ENCODE measurements at regions not wholly inside any gene's neighbourhood (a gene's known extent, or its start where the extent isn't known, plus 50 kb on each side); places are given as distances from the start of the nearest gene placed in this dataset.

GRCh38 chr10:2659660-2660209, 407.6 kb upstream of the PFKP start:
- in situ Hi-C loops (cut with MboI; ENCODE audit: low sequenced_read_pairs) = no loop called here

DNA sequence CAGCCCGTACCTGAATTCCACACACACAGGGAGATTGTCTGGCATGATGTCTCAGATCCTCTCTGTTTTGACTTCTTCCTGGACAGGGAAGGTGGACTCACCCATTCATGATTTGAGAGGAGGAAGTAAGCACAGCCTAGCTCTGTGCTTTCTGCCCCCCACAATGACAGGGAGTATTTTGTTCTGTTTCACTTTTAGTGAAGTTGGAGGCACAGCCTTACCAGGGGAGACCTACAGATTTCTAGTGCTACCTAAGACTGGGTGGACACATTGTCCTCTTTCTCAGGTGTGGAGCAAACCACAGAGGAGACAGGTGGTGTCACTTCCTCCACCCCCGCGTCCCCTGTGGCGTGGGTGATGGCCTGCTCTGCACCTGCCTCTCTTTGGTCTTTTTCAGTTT, 408.6 kb upstream of the PFKP start:
- in situ Hi-C loops (cut with MboI; ENCODE audit: low sequenced_read_pairs) = no loop called here

DNA sequence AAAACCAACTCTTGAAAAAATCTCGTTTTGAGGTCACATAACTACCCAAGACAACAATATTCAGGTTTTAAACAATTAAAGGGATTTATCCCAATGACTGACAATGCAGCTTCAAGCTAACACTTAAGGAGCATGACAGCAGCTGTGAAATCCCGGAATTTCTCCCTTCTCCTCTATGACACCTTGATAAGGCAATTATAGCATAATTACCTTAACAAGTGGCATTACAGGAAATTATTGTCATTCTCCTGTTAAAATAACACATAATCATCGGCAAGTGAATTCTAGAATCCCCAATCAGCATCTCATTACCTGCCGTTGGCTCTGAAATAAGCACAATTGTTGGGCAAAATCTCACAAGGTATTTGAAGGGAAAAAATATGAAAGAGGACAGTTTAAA, 417.0 kb upstream of the PFKP start:
- in situ Hi-C loops (cut with MboI; ENCODE audit: low sequenced_read_pairs) = no loop called here

GRCh38 chr10:2641028-2641427, 426.3 kb upstream of the PFKP start:
- in situ Hi-C loops (cut with MboI; ENCODE audit: low sequenced_read_pairs) = no loop called here

DNA sequence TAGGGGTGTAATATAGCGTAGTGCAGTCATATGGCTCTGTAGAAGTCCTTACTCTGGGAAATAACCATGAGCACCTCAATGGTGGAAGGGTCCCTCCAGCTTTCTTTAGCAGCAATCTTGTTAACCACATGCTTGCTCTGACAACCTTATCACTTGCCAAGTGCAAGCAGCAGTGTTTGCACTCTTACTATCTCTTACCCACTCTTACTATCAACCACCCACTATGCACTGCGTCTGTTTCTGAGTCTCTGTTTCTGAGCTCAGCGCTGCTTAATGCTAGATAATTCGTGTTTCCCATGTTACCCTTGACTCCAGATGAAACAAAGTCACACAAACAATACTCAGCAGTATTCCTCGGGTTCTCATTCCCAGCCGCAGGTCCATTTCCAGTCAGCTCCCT, 433.7 kb upstream of the PFKP start:
- in situ Hi-C loops (cut with MboI; ENCODE audit: low sequenced_read_pairs) = no loop called here

DNA sequence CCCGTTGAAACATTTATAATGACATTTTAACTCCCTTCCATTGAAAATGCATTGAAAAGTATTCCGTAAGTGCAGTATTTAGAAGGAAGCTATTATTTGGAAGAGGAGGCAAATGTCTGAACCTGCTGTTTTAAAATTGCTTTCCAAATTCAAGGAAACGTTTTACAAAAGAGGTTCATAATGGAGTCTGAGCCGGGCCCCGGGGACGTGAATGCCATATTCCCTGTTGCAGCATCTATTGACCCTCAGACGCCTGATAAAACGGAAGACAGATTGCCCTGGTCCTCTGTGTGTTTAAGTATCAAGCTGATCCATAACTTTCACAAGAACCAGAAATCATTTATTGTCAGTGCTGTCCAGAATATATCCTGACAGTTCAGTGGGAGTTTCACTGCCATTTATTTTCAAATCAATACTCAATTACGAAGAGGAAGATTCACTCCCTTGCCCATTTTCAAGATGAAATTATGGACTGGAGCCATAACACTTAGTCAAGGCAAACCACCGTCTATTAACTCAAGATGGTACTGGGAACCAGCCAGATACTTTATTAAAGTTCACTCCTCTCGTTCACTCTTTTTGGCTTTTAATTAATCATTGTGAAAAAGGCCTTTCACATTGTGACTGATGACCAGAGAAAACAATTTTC, 435.7 kb upstream of the PFKP start:
- in situ Hi-C loops (cut with MboI; ENCODE audit: low sequenced_read_pairs) = no loop called here

GRCh38 chr10:2628705-2629104, 438.6 kb upstream of the PFKP start:
- in situ Hi-C loops (cut with MboI; ENCODE audit: low sequenced_read_pairs) = no loop called here

- in situ Hi-C loops (cut with MboI; ENCODE audit: low sequenced_read_pairs) = no loop called here
Measured at GRCh38 chr10:2627969-2628368, 439.4 kb upstream of the PFKP start.

DNA sequence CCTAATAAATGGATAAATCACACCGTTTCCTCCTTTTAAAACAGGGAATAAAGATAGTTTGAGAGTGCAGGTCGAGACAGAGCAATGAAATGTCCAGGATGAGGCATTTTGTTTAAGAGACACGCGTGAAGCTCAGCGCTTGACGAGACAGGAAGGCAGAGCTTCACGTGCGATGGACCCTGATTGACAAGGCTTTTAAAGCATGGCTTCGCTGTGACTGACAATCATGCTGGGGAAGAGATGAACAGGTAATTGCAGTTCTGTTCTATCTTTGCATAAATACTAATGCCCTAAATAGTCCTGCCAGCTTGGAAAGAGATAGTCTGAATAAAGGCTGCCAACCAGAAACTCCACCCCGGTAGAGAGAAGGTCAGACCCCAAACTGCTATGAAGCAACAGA, 442.3 kb upstream of the PFKP start:
- in situ Hi-C loops (cut with MboI; ENCODE audit: low sequenced_read_pairs) = no loop called here

DNA sequence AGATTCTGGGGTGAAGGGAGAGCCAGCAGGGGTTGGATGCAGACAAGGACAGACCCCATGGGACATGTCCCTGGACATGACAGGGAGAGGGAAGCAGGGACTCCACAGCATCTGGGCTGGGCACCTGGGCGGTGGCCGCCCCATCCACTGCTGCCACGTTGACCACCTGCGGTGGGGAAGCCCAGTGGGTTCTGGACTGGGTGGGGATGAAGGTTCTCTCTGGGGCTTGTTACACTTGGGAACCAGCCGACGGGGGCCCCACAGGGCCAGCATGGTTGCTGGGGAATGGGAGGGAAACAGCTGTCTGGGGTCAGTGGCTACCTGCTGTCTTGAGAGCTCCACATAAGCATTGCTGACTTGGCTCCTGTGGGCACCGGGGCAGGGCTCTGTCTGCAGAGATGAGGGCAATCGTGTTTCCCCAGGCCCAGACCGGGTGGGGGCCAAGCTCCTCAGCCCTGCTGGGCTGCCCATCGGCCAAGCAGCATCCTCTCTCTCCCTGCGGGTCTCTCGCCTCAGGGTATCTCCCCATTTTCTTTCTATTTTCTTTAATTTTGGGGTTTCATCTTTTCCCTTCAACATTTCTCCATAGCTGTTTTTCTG, 443.6 kb upstream of the PFKP start:
- in situ Hi-C loops (cut with MboI; ENCODE audit: low sequenced_read_pairs) = no loop called here

GRCh38 chr10:2620827-2621521, 446.4 kb upstream of the PFKP start:
- in situ Hi-C loops (cut with MboI; ENCODE audit: low sequenced_read_pairs) = no loop called here

DNA sequence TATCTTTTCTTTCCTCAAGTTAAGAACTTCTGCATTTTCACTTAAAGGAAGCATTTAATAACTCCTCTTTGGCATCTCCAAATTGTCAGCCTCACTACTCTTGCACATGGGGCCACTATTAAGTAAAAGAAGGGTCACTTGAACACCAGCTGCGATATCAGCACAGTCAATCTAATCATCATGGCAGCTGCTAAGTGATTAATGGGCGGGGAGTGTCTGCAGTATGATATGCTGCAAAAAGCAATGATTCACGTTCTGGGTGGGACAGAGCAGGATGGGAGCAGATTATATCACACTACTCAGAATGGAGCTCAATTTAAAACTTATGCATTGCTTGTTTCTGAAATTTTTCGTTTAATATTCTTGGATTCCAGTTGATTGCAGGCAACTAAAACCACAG, 447.4 kb upstream of the PFKP start:
- in situ Hi-C loops (cut with MboI; ENCODE audit: low sequenced_read_pairs) = no loop called here

- in situ Hi-C loops (cut with MboI; ENCODE audit: low sequenced_read_pairs) = no loop called here
Measured at GRCh38 chr10:2619472-2619871, 447.9 kb upstream of the PFKP start.

GRCh38 chr10:2618690-2619089, 448.7 kb upstream of the PFKP start:
- in situ Hi-C loops (cut with MboI; ENCODE audit: low sequenced_read_pairs) = no loop called here

GRCh38 chr10:2616215-2616614, 451.1 kb upstream of the PFKP start:
- in situ Hi-C loops (cut with MboI; ENCODE audit: low sequenced_read_pairs) = no loop called here

- in situ Hi-C loops (cut with MboI; ENCODE audit: low sequenced_read_pairs) = no loop called here
Measured at GRCh38 chr10:2611603-2612002, 455.7 kb upstream of the PFKP start.

- in situ Hi-C loops (cut with MboI; ENCODE audit: low sequenced_read_pairs) = no loop called here
Measured at GRCh38 chr10:2610946-2611345, 456.4 kb upstream of the PFKP start.

DNA sequence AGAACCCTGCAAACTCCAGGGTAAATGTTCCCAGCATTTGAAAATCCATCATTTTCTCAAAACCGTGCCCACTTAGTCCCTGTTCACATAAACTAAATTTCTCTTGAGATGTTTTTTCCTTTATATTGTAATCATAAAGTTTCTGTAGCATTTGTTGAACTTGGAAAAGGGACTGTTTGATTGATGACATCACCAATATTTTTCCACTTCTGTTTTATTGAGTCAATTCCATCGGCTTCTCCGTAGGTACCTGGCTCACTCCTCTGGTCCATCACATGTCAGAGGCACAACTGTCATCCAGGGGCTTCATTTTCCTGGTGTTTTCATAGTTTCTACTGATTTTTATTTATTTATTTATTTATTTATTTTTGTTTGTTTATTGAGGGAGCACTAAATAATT, 462.5 kb upstream of the PFKP start:
- in situ Hi-C loops (cut with MboI; ENCODE audit: low sequenced_read_pairs) = no loop called here

DNA sequence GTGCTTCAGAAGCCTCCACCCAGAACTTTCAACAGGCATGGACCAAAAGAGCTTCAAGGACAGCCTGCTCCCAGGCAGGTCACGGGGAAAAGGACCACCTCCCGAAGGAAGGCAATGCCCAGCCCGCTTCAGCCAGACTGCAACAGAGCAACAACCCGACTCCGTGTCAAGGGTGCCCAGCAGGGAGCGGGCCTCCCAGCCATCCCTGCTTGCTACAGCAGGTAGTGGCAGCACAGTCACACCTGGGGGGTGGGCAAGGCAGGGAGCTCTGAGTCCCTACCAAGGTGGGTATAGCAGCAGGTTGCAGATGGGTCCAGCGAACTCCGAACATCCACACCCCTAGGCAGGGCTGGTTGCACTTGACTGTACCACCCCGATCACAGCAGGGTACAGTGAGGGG, 467.8 kb upstream of the PFKP start:
- in situ Hi-C loops (cut with MboI; ENCODE audit: low sequenced_read_pairs) = no loop called here

GRCh38 chr10:2592360-2593160, 474.8 kb upstream of the PFKP start:
- in situ Hi-C loops (cut with MboI; ENCODE audit: low sequenced_read_pairs) = no loop called here

DNA sequence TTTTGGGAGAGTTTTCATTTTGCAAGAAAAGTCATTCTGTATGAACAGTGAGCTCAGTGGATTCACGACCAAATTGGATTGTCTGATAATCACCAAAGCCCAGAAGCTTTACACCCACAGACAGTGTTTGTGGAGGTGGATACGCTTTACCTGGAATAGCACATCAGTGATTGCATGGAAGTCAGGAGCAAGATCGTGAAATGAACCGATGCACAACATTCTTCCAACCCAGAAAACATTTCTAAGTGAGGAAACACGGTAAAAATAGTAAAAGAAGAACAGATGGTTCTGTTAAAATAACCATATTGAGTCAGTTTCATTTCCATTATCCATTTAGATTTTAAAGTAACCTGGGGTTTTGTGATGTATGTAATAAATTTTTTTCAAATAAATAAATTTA, 478.2 kb upstream of the PFKP start:
- in situ Hi-C loops (cut with MboI; ENCODE audit: low sequenced_read_pairs) = no loop called here

Measured in HL-60/S4 (cell line).